HG02759 (cell line): ENCODE measurements at regions not wholly inside any gene's neighbourhood (a gene's known extent, or its start where the extent isn't known, plus 50 kb on each side); places are given as distances from the start of the nearest gene placed in this dataset.
"Not testable (repeated sequence)": the region's sequence is repeated elsewhere in the genome, so short reads cannot be mapped to it uniquely, and the experiment has no call there.

Experiments
- ATAC-seq: cut with Tn5 transposase; IDR thresholded peaks from one replicate; pipeline ENCODE4 v1.9.1; 2021; ENCODE audit warnings: mild to moderate bottlenecking, moderate library complexity; ENCODE audit not compliant: unreplicated experiment

DNA sequence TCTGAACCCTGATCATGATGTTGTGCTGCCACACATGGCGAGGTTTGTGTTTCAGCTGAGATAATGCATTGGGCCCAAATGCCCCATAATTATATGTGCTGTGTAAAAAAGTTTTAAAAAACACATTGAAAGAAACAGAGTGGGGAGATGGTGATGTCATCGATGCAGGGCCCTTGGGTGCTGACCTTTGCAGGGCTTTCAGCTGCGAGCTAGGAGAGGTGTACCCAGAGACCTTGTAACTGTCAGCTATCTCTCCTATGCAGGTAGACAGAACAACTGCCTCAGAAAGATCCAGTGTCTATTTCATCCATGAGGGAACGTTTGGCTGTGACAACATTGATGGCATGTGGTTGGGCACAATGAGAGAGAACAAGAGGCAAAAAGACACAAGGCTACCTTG is 286.9 kb upstream of the CELF4 start:
- no peak for ATAC-seq

GRCh38 chr18:37847544-37847943 is 281.9 kb upstream of the CELF4 start:
- ATAC-seq = no peak

- ATAC-seq = no peak
Measured at GRCh38 chr18:37846996-37847395, 281.4 kb upstream of the CELF4 start.

GRCh38 chr18:37845498-37845897 is 279.9 kb upstream of the CELF4 start:
- ATAC-seq = no peak

GRCh38 chr18:37844209-37844970 is 278.8 kb upstream of the CELF4 start:
- ATAC-seq = no peak

- no peak for ATAC-seq
Measured at GRCh38 chr18:37838083-37838482, 272.5 kb upstream of the CELF4 start.

- ATAC-seq = no peak
Measured at GRCh38 chr18:37836071-37836970, 270.7 kb upstream of the CELF4 start.

DNA sequence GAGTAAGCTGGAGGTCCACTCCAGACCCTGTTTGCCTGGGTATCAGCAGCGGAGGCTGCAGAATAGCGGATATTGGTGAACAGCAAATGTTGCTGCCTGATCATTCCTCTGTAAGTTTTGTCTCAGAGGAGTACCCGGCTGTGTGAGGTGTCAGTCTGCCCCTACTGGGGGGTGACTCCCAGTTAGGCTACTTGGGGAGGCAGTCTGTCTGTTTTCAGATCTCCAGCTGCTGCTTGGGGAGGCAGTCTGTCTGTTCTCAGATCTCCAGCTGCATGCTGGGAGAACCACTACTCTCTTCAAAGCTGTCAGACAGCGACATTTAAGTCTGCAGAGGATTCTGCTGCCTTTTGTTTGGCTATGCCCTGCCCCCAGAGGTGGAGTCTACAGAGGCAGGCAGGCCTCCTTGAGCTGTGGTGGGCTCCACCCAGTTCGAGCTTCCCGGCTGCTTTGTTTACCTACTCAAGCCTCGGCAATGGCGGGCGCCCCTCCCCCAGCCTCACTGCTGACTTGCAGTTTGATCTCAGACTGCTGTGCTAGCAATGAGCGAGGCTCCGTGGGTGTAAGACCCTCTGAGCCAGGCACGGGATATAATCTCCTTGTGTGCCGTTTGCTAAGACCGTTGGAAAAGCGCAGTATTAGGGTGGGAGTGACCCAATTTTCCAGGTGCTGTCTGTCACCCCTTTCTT is 266.6 kb upstream of the CELF4 start:
- ATAC-seq = not testable (repeated sequence)

GRCh38 chr18:37812961-37813360 is 247.4 kb upstream of the CELF4 start:
- ATAC-seq = no peak

- no peak for ATAC-seq
Measured at GRCh38 chr18:37805773-37806404, 240.3 kb upstream of the CELF4 start.

GRCh38 chr18:37796823-37797349 is 231.3 kb upstream of the CELF4 start:
- no peak for ATAC-seq

- ATAC-seq = no peak
Measured at GRCh38 chr18:37787452-37787851, 221.9 kb upstream of the CELF4 start.

GRCh38 chr18:37783771-37784170 is 218.2 kb upstream of the CELF4 start:
- ATAC-seq = no peak

DNA sequence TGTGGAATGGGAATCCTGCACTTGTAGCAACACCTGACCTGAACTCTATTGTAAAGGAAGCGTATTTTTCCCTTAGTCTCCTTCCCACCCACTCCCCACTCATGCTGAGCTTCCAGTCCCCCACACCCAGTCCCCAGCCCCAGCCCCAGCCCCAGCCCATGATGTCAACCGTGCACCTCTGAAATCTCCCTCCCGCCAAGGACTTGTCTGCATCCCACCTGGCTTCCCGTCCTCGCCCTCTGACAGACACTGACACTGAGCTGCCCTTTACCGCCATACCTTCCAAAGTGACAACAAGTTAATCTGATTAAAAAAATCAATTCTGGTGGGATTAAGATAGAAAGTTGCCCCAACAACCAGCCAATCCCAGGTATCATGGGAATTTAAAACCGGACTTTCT is 213.6 kb upstream of the CELF4 start:
- ATAC-seq = no peak

DNA sequence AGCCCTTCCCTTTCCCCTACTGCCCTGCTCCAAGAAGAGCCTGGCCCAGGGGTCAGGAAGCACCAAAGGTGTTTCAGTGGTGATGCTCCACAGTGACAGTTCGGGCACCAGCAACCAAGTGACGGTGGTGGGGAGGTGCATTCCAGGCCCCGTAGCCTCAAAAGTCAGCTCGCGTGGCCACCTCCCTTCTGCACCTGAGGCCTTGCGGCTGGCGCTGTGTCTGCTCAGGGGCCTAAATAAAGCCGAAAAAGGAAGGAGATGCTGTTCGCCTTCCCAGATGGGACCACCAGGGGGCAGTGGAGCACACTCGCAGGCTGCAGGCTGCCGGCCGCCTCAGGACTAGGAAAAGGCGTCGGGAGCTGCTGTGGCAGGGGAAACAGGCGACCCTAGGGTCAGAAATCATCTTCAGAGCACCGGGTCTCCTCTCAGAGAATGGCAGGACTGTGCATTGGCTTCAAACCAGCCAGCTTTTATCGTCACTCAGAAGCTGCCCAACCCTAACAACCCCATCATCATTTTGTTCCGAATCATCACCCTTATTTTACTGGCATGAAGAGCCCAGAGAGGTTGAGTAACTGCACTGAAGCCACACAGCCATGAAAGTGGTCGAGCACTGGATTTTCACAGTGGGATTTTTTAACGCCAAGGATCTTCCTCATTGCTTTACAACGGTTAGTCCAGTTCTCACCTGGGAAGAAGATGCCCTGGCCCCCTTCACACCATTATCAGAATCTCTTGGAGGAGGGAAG is 213.0 kb upstream of the CELF4 start:
- ATAC-seq = peak; percentile 88

DNA sequence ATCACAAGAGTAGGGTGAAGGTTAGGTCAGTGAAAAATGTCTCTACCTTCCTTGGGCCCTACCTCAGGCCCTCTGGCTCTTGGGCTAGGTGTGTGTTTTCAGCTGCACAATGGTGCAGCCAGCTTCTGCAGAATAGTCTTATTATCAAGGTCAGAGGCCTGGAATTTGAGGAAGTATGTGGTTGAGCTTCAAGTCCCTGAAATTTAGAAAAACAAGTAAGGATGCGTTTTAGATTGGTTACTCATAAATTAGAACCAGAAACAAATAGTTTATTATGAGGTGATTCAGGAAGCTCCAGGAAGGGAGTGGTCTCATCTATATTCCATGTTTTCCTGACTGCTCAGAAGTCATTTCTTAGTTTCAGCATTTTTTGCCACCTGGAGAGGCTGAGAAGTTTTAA is 204.2 kb upstream of the CELF4 start:
- no peak for ATAC-seq

- no peak for ATAC-seq
Measured at GRCh38 chr18:37764541-37765288, 199.1 kb upstream of the CELF4 start.

DNA sequence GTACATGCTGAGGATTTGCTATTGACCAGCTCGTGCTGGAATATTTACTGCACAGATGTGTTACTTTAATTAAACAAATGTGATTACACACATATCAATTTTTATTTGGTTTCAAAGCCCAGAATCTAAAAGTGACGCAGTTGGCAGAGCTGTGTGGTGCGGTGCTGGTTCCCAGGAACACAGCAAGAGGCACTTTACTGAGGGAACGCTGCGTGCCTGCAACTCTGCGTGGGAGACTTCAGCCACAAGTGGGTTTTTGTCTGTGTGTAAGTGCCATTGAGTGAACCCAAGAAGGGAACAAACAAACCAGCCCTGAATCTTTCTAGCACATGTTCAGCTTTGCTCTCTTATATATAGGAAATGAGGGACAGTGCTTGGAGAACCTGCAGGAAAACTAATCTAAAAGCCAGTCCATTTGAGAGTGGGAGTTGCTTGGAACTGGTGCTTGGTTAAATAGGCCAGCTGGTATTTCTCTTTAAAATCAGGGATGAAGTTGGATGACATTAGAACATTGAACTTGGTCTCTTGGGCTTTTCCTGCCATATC is 196.6 kb upstream of the CELF4 start:
- no peak for ATAC-seq

DNA sequence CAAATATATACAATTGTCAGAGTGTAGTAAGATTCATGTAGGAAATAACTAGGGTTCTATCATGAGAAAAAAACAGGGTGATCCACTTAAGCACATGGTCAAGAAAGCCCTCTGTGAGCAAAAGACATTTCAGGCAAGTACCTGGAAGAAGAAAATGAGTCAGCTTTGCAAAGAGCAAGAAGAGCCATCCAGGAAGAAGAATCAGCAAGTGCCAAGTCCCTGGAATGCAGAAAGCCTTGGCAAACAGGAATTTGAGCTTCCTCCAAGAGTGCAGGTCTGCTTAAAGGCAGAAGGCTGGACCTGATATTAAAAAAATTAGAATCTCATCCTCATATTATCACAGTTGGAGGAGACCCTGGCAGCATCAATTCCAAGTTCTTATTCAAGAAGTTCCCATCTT is 188.5 kb upstream of the CELF4 start:
- ATAC-seq = no peak
